CD4-positive, alpha-beta memory T cell (primary cell): ENCODE measurements at regions not wholly inside any gene's neighbourhood (a gene's known extent, or its start where the extent isn't known, plus 50 kb on each side); places are given as distances from the start of the nearest gene placed in this dataset.

Source experiments
- CTCF ChIA-PET: fragments of 350-600 bp; sonication (Branson Sonifier 250); formaldehyde crosslinking; loops from one replicate; lab custom pipeline; 2021; ENCODE audit warnings: inconsistent platforms; ENCODE audit not compliant: partially characterized antibody; lab: Charles Lee
- POLR2A ChIA-PET: fragments of 350-600 bp; sonication (Branson Sonifier 250); formaldehyde crosslinking; loops from one replicate; lab custom pipeline; 2021; ENCODE audit not compliant: partially characterized antibody; lab: Charles Lee
- DNase-seq, 5 donors: peaks; one replicate each; pipeline versions ENCODE4 v3.0.0 to v3.0.0-alpha.2; 2020 to 2022; ENCODE audit warnings: mixed read lengths in 1 of 5
- H3K27ac ChIP-seq: one replicate; pipeline ENCODE4 v1.7.0; 2013; ENCODE audit warnings: low read depth, low read length
- H3K27me3 ChIP-seq: 2 replicates; pipeline ENCODE4 v1.7.0; 2013; ENCODE audit warnings: mild to moderate bottlenecking, low read length, moderate library complexity; ENCODE audit not compliant: insufficient read depth
- H3K36me3 ChIP-seq: 2 replicates; pipeline ENCODE4 v1.7.0; 2013; ENCODE audit warnings: mild to moderate bottlenecking, low read length, moderate library complexity; ENCODE audit not compliant: insufficient read depth
- H3K4me1 ChIP-seq: 2 replicates; pipeline ENCODE4 v1.7.0; 2013; ENCODE audit warnings: mild to moderate bottlenecking, low read length, moderate library complexity; ENCODE audit not compliant: insufficient read depth
- H3K4me3 ChIP-seq, 2 donors: one replicate each; pipeline ENCODE4 v1.7.0; 2013; ENCODE audit warnings: low read length in 2 of 2, mild to moderate bottlenecking in 1 of 2
- H3K9me3 ChIP-seq, 2 donors: one replicate each; pipeline ENCODE4 v1.7.0; 2013; ENCODE audit warnings: low read length in 2 of 2, control low read depth in 1 of 2; ENCODE audit not compliant: control insufficient read depth in 1 of 2
- H3K27ac Mint-ChIP-seq, 7 donors: one replicate each; pipeline ENCODE4 v1.8.0; 2020 to 2021; ENCODE audit warnings: mixed read lengths in 7 of 7, mild to moderate bottlenecking in 6 of 7, inconsistent platforms in 3 of 7, moderate library complexity in 3 of 7
- H3K27me3 Mint-ChIP-seq, 2 donors: one replicate each; pipeline ENCODE4 v1.8.0; 2020 to 2021; ENCODE audit warnings: mixed read lengths in 2 of 2
- H3K36me3 Mint-ChIP-seq, 2 donors: one replicate each; pipeline ENCODE4 v1.8.0; 2020 to 2021; ENCODE audit warnings: mixed read lengths in 2 of 2, inconsistent platforms in 1 of 2, mild to moderate bottlenecking in 1 of 2
- H3K4me1 Mint-ChIP-seq, 4 donors: one replicate each; pipeline ENCODE4 v1.8.0; 2020 to 2021; ENCODE audit warnings: mixed read lengths in 4 of 4, mild to moderate bottlenecking in 1 of 4
- H3K4me3 Mint-ChIP-seq, 8 donors: one replicate each; pipeline ENCODE4 v1.8.0; 2020 to 2021; ENCODE audit warnings: mixed read lengths in 8 of 8, mild to moderate bottlenecking in 7 of 8, moderate library complexity in 6 of 8, inconsistent platforms in 3 of 8
- H3K9me3 Mint-ChIP-seq, 8 donors: one replicate each; pipeline ENCODE4 v1.8.0; 2020 to 2021; ENCODE audit warnings: mixed read lengths in 8 of 8, mild to moderate bottlenecking in 5 of 8, inconsistent platforms in 3 of 8, moderate library complexity in 1 of 8
- intact Hi-C: fragments of 100-400 bp; cut with micrococcal nuclease; formaldehyde crosslinking; loops from one replicate; pipeline ENCODE4 v1.15.1; 2023

GRCh38 chr9:127553793-127554192 is 58.3 kb upstream of the STXBP1 start:
- H3K36me3 Mint-ChIP-seq = no peaks in the 10 kb centered on the region
- intact Hi-C loops = no loop called here
- CTCF ChIA-PET = interaction anchor here (0.8 to 1.3 kb wide), 2 partner anchors 14 to 31 kb away, joined by 3 read pairs; no protein-coding TSS in a partner anchor
- Histone ChIP-seq H3K27me3 (no peaks in the 10 kb centered on the region), H3K27ac (no peak overlapping the region), H3K4me1 (peaks cover 42% of the 10 kb centered on the region), H3K9me3 (no peaks in the 10 kb centered on the region), H3K4me3 (no peak overlapping the region), H3K36me3 (no peaks in the 10 kb centered on the region)
- no peak for DNase-seq
- H3K27me3 Mint-ChIP-seq = no peaks in the 10 kb centered on the region
- POLR2A ChIA-PET = interaction anchor here (1.6 kb wide), 1 partner anchor 16 kb away, joined by 6 read pairs; no protein-coding TSS in a partner anchor
- H3K4me1 Mint-ChIP-seq = peaks cover 28 to 56% (median 43%) of the 10 kb centered on the region in 4 donors
- H3K27ac Mint-ChIP-seq = peak overlapping the region in 4 of 7 donors; percentile 32 to 88 (median 54)
- peak overlapping the region in 1 of 8 donors; percentile 36 for H3K4me3 Mint-ChIP-seq
- H3K9me3 Mint-ChIP-seq = no peaks in the 10 kb centered on the region

GRCh38 chr9:127554966-127555839 is 56.9 kb upstream of the STXBP1 start:
- H3K4me3 ChIP-seq = peak overlapping the region in 1 of 2 donors; percentile 2
- POLR2A ChIA-PET = interaction anchor here (1.0 to 1.5 kb wide), 3 partner anchors 15 to 18 kb away, joined by 3 to 5 read pairs (median 5); no protein-coding TSS in a partner anchor
- intact Hi-C loops = no loop called here
- H3K27ac ChIP-seq = peak overlapping the region; percentile 0
- Mint-ChIP-seq H3K36me3 (peaks cover 0 to 2% of the 10 kb centered on the region in 2 donors), H3K9me3 (no peaks in the 10 kb centered on the region), H3K27ac (peak overlapping the region; percentile 64 to 89 (median 83)), H3K4me3 (peak overlapping the region in 5 of 8 donors; percentile 59 to 83 (median 80)), H3K27me3 (no peaks in the 10 kb centered on the region), H3K4me1 (peaks cover 31 to 63% (median 48%) of the 10 kb centered on the region in 4 donors)
- H3K36me3 ChIP-seq = no peaks in the 10 kb centered on the region
- H3K27me3 ChIP-seq = no peaks in the 10 kb centered on the region
- no peaks in the 10 kb centered on the region for H3K9me3 ChIP-seq
- no peak for DNase-seq
- H3K4me1 ChIP-seq = peaks cover 53% of the 10 kb centered on the region
- CTCF ChIA-PET = interaction anchor here (0.8 to 1.2 kb wide), 3 partner anchors 29 to 179 kb away, joined by 3 read pairs; no protein-coding TSS in a partner anchor

- Histone ChIP-seq H3K36me3 (no peaks in the 10 kb centered on the region), H3K9me3 (no peaks in the 10 kb centered on the region), H3K27ac (peak overlapping the region; percentile 0), H3K27me3 (no peaks in the 10 kb centered on the region), H3K4me3 (peak overlapping the region in 1 of 2 donors; percentile 2), H3K4me1 (peaks cover 58% of the 10 kb centered on the region)
- no peaks in the 10 kb centered on the region for H3K27me3 Mint-ChIP-seq
- DNase-seq = peak; percentile 34 to 74 (median 45)
- H3K4me1 Mint-ChIP-seq = peaks cover 33 to 69% (median 53%) of the 10 kb centered on the region in 4 donors
- H3K36me3 Mint-ChIP-seq = peaks cover 0 to 2% of the 10 kb centered on the region in 2 donors
- intact Hi-C loops = no loop called here
- no peaks in the 10 kb centered on the region for H3K9me3 Mint-ChIP-seq
- ChIA-PET CTCF (interaction anchor here (0.6 to 2.5 kb wide), 6 partner anchors 28 to 179 kb away, joined by 3 to 6 read pairs (median 3); partner anchors contain the start of gene TOR2A), POLR2A (interaction anchor here (0.6 to 5.1 kb wide), 5 partner anchors 13 to 572 kb away, joined by 3 to 28 read pairs (median 5); a partner anchor contains a TSS)
- H3K4me3 Mint-ChIP-seq = peak overlapping the region in 7 of 8 donors; percentile 59 to 83 (median 80)
- peak overlapping the region; percentile 74 to 89 (median 83) for H3K27ac Mint-ChIP-seq
Observed at GRCh38 chr9:127555840-127556820, 55.9 kb upstream of the STXBP1 start.

GRCh38 chr9:127556871-127557270 is 55.2 kb upstream of the STXBP1 start:
- H3K9me3 Mint-ChIP-seq = no peaks in the 10 kb centered on the region
- Histone ChIP-seq H3K36me3 (no peaks in the 10 kb centered on the region), H3K27me3 (no peaks in the 10 kb centered on the region), H3K4me3 (peak overlapping the region in 1 of 2 donors; percentile 11), H3K4me1 (peaks cover 65% of the 10 kb centered on the region), H3K9me3 (no peaks in the 10 kb centered on the region), H3K27ac (peak overlapping the region; percentile 40)
- ChIA-PET CTCF (interaction anchor here (0.6 to 2.5 kb wide), 3 partner anchors 27 to 178 kb away, joined by 3 to 6 read pairs (median 4); partner anchors contain the start of gene TOR2A), POLR2A (interaction anchor here (0.5 to 5.1 kb wide), 5 partner anchors 12 to 573 kb away, joined by 3 to 28 read pairs (median 5); partner anchors contain the start of genes LRSAM1 and RPL12)
- peaks cover 40 to 77% (median 60%) of the 10 kb centered on the region in 4 donors for H3K4me1 Mint-ChIP-seq
- H3K27me3 Mint-ChIP-seq = no peaks in the 10 kb centered on the region
- peaks cover 0 to 2% of the 10 kb centered on the region in 2 donors for H3K36me3 Mint-ChIP-seq
- no peak for DNase-seq
- peak overlapping the region in 7 of 8 donors; percentile 59 to 83 (median 80) for H3K4me3 Mint-ChIP-seq
- intact Hi-C loops = no loop called here
- peak overlapping the region; percentile 42 to 89 (median 85) for H3K27ac Mint-ChIP-seq

- Mint-ChIP-seq H3K4me3 (peak overlapping the region; percentile 28 to 83 (median 79)), H3K27me3 (no peaks in the 10 kb centered on the region), H3K9me3 (no peaks in the 10 kb centered on the region), H3K4me1 (peaks cover 43 to 83% (median 63%) of the 10 kb centered on the region in 4 donors), H3K36me3 (peaks cover 0 to 2% of the 10 kb centered on the region in 2 donors), H3K27ac (peak overlapping the region in 6 of 7 donors; percentile 74 to 86 (median 86))
- Histone ChIP-seq H3K27me3 (no peaks in the 10 kb centered on the region), H3K4me1 (peaks cover 70% of the 10 kb centered on the region), H3K9me3 (no peaks in the 10 kb centered on the region), H3K27ac (peak overlapping the region; percentile 40), H3K4me3 (peak overlapping the region in 1 of 2 donors; percentile 29), H3K36me3 (no peaks in the 10 kb centered on the region)
- POLR2A ChIA-PET = interaction anchor here (0.5 to 5.1 kb wide), 4 partner anchors 11 to 177 kb away, joined by 3 to 28 read pairs (median 4); partner anchors contain the start of genes LRSAM1, RPL12 and TOR2A
- intact Hi-C loops = no loop called here
- no peak for DNase-seq
- CTCF ChIA-PET = interaction anchor here (1.3 to 2.6 kb wide), 6 partner anchors 11 to 312 kb away, joined by 3 to 7 read pairs (median 5); partner anchors contain the start of gene TOR2A
Observed at GRCh38 chr9:127557466-127557869, 54.6 kb upstream of the STXBP1 start.

GRCh38 chr9:127557998-127558546 is 54.0 kb upstream of the STXBP1 start:
- Mint-ChIP-seq H3K9me3 (no peaks in the 10 kb centered on the region), H3K27ac (peak overlapping the region; percentile 85 to 90 (median 88)), H3K4me1 (peaks cover 43 to 89% (median 67%) of the 10 kb centered on the region in 4 donors), H3K4me3 (peak overlapping the region in 7 of 8 donors; percentile 17 to 83 (median 73)), H3K36me3 (peaks cover 5 to 6% of the 10 kb centered on the region in 2 donors), H3K27me3 (no peaks in the 10 kb centered on the region)
- H3K9me3 ChIP-seq = no peaks in the 10 kb centered on the region
- ChIA-PET POLR2A (interaction anchor here (0.7 to 5.1 kb wide), 5 partner anchors 11 to 370 kb away, joined by 3 to 28 read pairs (median 3); partner anchors contain the start of genes LRSAM1, RPL12 and TOR2A), CTCF (interaction anchor here (1.6 to 2.6 kb wide), 6 partner anchors 10 to 312 kb away, joined by 3 to 10 read pairs (median 6); partner anchors contain the start of gene TOR2A)
- H3K27me3 ChIP-seq = no peaks in the 10 kb centered on the region
- H3K4me3 ChIP-seq = peak overlapping the region in 1 of 2 donors; percentile 29
- no peaks in the 10 kb centered on the region for H3K36me3 ChIP-seq
- peaks cover 70% of the 10 kb centered on the region for H3K4me1 ChIP-seq
- intact Hi-C loops = no loop called here
- DNase-seq = no peak
- peak overlapping the region; percentile 40 for H3K27ac ChIP-seq
